IMR-90 (cell line): ENCODE measurements at regions not wholly inside any gene's neighbourhood (a gene's known extent, or its start where the extent isn't known, plus 50 kb on each side); places are given as distances from the start of the nearest gene placed in this dataset.

Experiments used
- ATAC-seq: fragments of 200-7000 bp; cut with Tn5 transposase; 2 replicates; pipeline ENCODE4 v1.9.1; 2020; ENCODE audit warnings: low read depth, mild to moderate bottlenecking, moderate library complexity
- BruUV-seq: library from RNA; stranded (reverse); fragments of 400-500 nt; replicated peaks from 2 replicates; lab custom pipeline; 2021; lab: Mats Ljungman, UMichigan
- CTCF ChIA-PET: fragments of 300-600 bp; formaldehyde crosslinking; extraction: SDS; loops from one replicate; lab custom pipeline; 2021; ENCODE audit warnings: antibody characterized with exemption; lab: Yijun Ruan, JAX
- POLR2A ChIA-PET: fragments of 300-600 bp; sonication (Branson Sonifier 250); formaldehyde crosslinking; loops from one replicate; lab custom pipeline; 2022; ENCODE audit warnings: antibody characterized with exemption; ENCODE audit not compliant: unreplicated experiment; lab: Charles Lee
- DNase-seq: peaks from one replicate; pipeline ENCODE4 v3.0.0; 2013
- H2AFZ ChIP-seq: replicated peaks from 2 replicates; pipeline ENCODE3; 2013; ENCODE audit warnings: low read length, mild to moderate bottlenecking; ENCODE audit not compliant: poor library complexity
- H2AK5ac ChIP-seq: 2 replicates; pipeline ENCODE4 v1.6.1; 2013; ENCODE audit warnings: low read depth, low read length, inconsistent platforms
- H2AK9ac ChIP-seq: replicated peaks from 2 replicates; pipeline ENCODE3; 2013; ENCODE audit warnings: mild to moderate bottlenecking, low read depth, low read length, moderate library complexity; ENCODE audit not compliant: poor library complexity
- H2BK120ac ChIP-seq: 2 replicates; pipeline ENCODE4 v1.6.1; 2013; ENCODE audit warnings: low read depth, low read length, inconsistent platforms
- H2BK15ac ChIP-seq: 3 replicates; pipeline ENCODE4 v1.6.1; 2013; ENCODE audit warnings: low read depth, low read length, inconsistent platforms
- H2BK20ac ChIP-seq: 2 replicates; pipeline ENCODE4 v1.6.1; 2013; ENCODE audit warnings: low read depth, mild to moderate bottlenecking, inconsistent platforms, low read length, moderate library complexity
- H2BK5ac ChIP-seq: 2 replicates; pipeline ENCODE4 v1.6.1; 2013; ENCODE audit warnings: mild to moderate bottlenecking, low read depth, low read length, inconsistent platforms; ENCODE audit not compliant: poor library complexity, severe bottlenecking
- H3K14ac ChIP-seq: replicated peaks from 2 replicates; pipeline ENCODE4 v1.6.1; 2013; ENCODE audit warnings: low read depth, low read length, inconsistent platforms
- H3K18ac ChIP-seq: 2 replicates; pipeline ENCODE4 v1.6.1; 2013; ENCODE audit warnings: low read depth, low read length, control low read depth
- H3K23ac ChIP-seq: 2 replicates; pipeline ENCODE4 v1.6.1; 2013; ENCODE audit warnings: low read depth, low read length, inconsistent platforms
- H3K27ac ChIP-seq: 2 replicates; pipeline ENCODE4 v1.5.1; 2013; ENCODE audit warnings: mild to moderate bottlenecking, control low read depth, low read length; ENCODE audit not compliant: insufficient read depth
- H3K27me3 ChIP-seq: 2 replicates; pipeline ENCODE4 v1.6.1; 2013; ENCODE audit warnings: low read length; ENCODE audit not compliant: control insufficient read depth, insufficient read depth
- H3K36me3 ChIP-seq: 2 replicates; pipeline ENCODE4 v1.6.1; 2013; ENCODE audit warnings: low read length, mixed read lengths; ENCODE audit not compliant: control insufficient read depth, insufficient read depth
- H3K4ac ChIP-seq: 2 replicates; pipeline ENCODE4 v1.6.1; 2013; ENCODE audit warnings: low read depth, low read length, inconsistent platforms
- H3K4me1 ChIP-seq: 2 replicates; pipeline ENCODE4 v1.6.1; 2013; ENCODE audit warnings: low read length, mixed read lengths; ENCODE audit not compliant: control insufficient read depth, insufficient read depth
- H3K4me2 ChIP-seq: 2 replicates; pipeline ENCODE4 v1.6.1; 2013; ENCODE audit warnings: low read depth, mild to moderate bottlenecking, control low read depth, low read length, moderate library complexity
- H3K4me3 ChIP-seq: 2 replicates; pipeline ENCODE4 v1.5.1; 2013; ENCODE audit warnings: low read depth, mild to moderate bottlenecking, control low read depth, low read length, moderate library complexity; ENCODE audit not compliant: insufficient read depth
- H3K56ac ChIP-seq: 2 replicates; pipeline ENCODE4 v1.6.1; 2013; ENCODE audit warnings: low read length, inconsistent platforms; ENCODE audit not compliant: insufficient read depth; ENCODE audit errors: extremely low read depth
- H3K79me1 ChIP-seq, 2 experiments: 2 replicates each; pipeline ENCODE4 v1.6.1; 2013; ENCODE audit warnings: low read length in 2 of 2, inconsistent platforms in 1 of 2, low read depth in 1 of 2
- H3K9ac ChIP-seq: 2 replicates; pipeline ENCODE4 v1.6.1; 2013; ENCODE audit warnings: low read depth, low read length, control low read depth
- H3K9me1 ChIP-seq: 2 replicates; pipeline ENCODE4 v1.6.1; 2013; ENCODE audit warnings: low read length, inconsistent platforms; ENCODE audit not compliant: insufficient read depth
- H3K9me3 ChIP-seq: 2 replicates; pipeline ENCODE4 v1.6.1; 2013; ENCODE audit warnings: low read length; ENCODE audit not compliant: control insufficient read depth, insufficient read depth
- H4K20me1 ChIP-seq: 2 replicates; pipeline ENCODE4 v1.6.1; 2013; ENCODE audit warnings: low read length, inconsistent platforms; ENCODE audit not compliant: insufficient read depth
- H4K5ac ChIP-seq: 2 replicates; pipeline ENCODE4 v1.6.1; 2013; ENCODE audit warnings: mild to moderate bottlenecking, low read depth, low read length, control low read depth
- H4K8ac ChIP-seq, 2 experiments: 2 replicates each; pipeline ENCODE4 v1.6.1; 2013; ENCODE audit warnings: low read depth in 2 of 2, low read length in 2 of 2, control low read depth in 1 of 2, inconsistent platforms in 1 of 2
- H4K91ac ChIP-seq: 2 replicates; pipeline ENCODE4 v1.6.1; 2013; ENCODE audit warnings: low read depth, low read length, inconsistent platforms; ENCODE audit not compliant: insufficient read depth
- MAFK ChIP-seq: IDR thresholded peaks from 2 replicates; pipeline ENCODE4 v1.6.1; 2012; ENCODE audit warnings: low read depth, low read length, improper control_type of control experiment
- NFE2L2 ChIP-seq: fragments of 150-350 bp; IDR thresholded peaks from 2 replicates; pipeline ENCODE4 v1.6.1; 2016; ENCODE audit warnings: low read depth, mild to moderate bottlenecking, low read length
- POLR2A ChIP-seq: IDR thresholded peaks from 2 replicates; pipeline ENCODE4 v1.6.1; 2012; ENCODE audit warnings: mild to moderate bottlenecking, low read depth, low read length
- USF2 ChIP-seq: fragments of 150-350 bp; IDR thresholded peaks from 2 replicates; pipeline ENCODE4 v1.6.1; 2017; ENCODE audit warnings: mild to moderate bottlenecking, antibody characterized with exemption, low read length, low read depth
- WGBS, 2 experiments: methylation state at CpG; one replicate each; pipeline versions ENCODE4 v1.1.5 to v1.1.7; 2013; ENCODE audit warnings: missing lambda C conversion rate in 2 of 2; ENCODE audit not compliant: insufficient read length in 1 of 2; ENCODE audit errors: extremely low coverage in 2 of 2; 5-methylcytosine and 5-hydroxymethylcytosine counted together
- dilution Hi-C: fragments of 300-500 bp; cut with HindIII; formaldehyde crosslinking; loops from one replicate; pipeline ENCODE4 v1.14.3; 2018; ENCODE audit warnings: low sequenced_read_pairs; ENCODE audit not compliant: unreplicated experiment
- in situ Hi-C: fragments of 300-500 bp; cut with MboI; formaldehyde crosslinking; loops from 3 replicates; pipeline ENCODE4 v1.14.3; 2019; ENCODE audit warnings: low sequenced_read_pairs, inconsistent platforms, mixed read lengths
- intact Hi-C: fragments of 100-400 bp; cut with micrococcal nuclease; formaldehyde crosslinking; loops from 2 replicates; pipeline ENCODE4 v1.10.0; 2022

- no peak overlapping the region for H3K14ac ChIP-seq
- ChIA-PET POLR2A (no interaction called here), CTCF (no interaction called here)
- dilution Hi-C loops: no loop called here
- H3K4me2 ChIP-seq: no peak overlapping the region
- H3K36me3 ChIP-seq: no peaks in the 10 kb centered on the region
- no peak overlapping the region for H2AFZ ChIP-seq
- H3K23ac ChIP-seq: no peak overlapping the region
- H2BK20ac ChIP-seq: no peak overlapping the region
- no peaks in the 10 kb centered on the region for H3K9me1 ChIP-seq
- H2AK9ac ChIP-seq: no peak overlapping the region
- no peak overlapping the region for H2BK5ac ChIP-seq
- H3K9me3 ChIP-seq: no peaks in the 10 kb centered on the region
- no peaks in the 10 kb centered on the region; the same call in 1 of the 2 replicates for H3K4me1 ChIP-seq
- H3K27ac ChIP-seq: no peak overlapping the region
- no peaks in the 10 kb centered on the region for H4K20me1 ChIP-seq
- ATAC-seq (no peak), DNase-seq (no peak)
- no peak overlapping the region for H4K8ac ChIP-seq
- no peak overlapping the region for H3K56ac ChIP-seq
- no peak overlapping the region for H2BK15ac ChIP-seq
- H3K27me3 ChIP-seq: peaks cover 2% of the 10 kb centered on the region; the same call in 1 of the 2 replicates
- no peak overlapping the region for H3K4me3 ChIP-seq
- TF ChIP-seq USF2: no peak
- no peak for TF ChIP-seq NFE2L2
- no peak for TF ChIP-seq MAFK
- TF ChIP-seq POLR2A: no peak
- no peak overlapping the region for H3K18ac ChIP-seq
- no peaks in the 10 kb centered on the region for H3K79me1 ChIP-seq
- no peak overlapping the region for H3K9ac ChIP-seq
- in situ Hi-C loops: no loop called here
- no peak overlapping the region for H3K4ac ChIP-seq
- no peak overlapping the region for H2BK120ac ChIP-seq
- no peak overlapping the region for H2AK5ac ChIP-seq
- no peak overlapping the region for H4K5ac ChIP-seq
- no TSS peak for BruUV-seq
- no CpG with 5 or more reads among the region's 1 CpG for WGBS, 2 experiments
- no peak overlapping the region for H4K91ac ChIP-seq
- intact Hi-C loops: no loop called here
Measured at GRCh38 chr2:61774351-61774750, 79.5 kb downstream of the FAM161A start.
